T-helper 17 cell (primary cell): ENCODE measurements at regions not wholly inside any gene's neighbourhood (a gene's known extent, or its start where the extent isn't known, plus 50 kb on each side); places are given as distances from the start of the nearest gene placed in this dataset.

Source experiments
- ATAC-seq: fragments of 150-1000 bp; cut with Tn5 transposase; 2 replicates; pipeline ENCODE4 v1.10.0; 2021; ENCODE audit warnings: mild to moderate bottlenecking, moderate library complexity
- DNase-seq, 3 donors: peaks; one replicate each; pipeline versions ENCODE4 v3.0.0 to v3.0.0-alpha.2; 2020 to 2021
- H3K9me3 ChIP-seq: one replicate; pipeline ENCODE4 v1.7.0; 2013; ENCODE audit warnings: low read length, mild to moderate bottlenecking; ENCODE audit not compliant: control insufficient read depth, poor library complexity, severe bottlenecking
- H3K27ac Mint-ChIP-seq: one replicate; pipeline ENCODE4 v1.8.0; 2022; ENCODE audit warnings: mild to moderate bottlenecking, moderate library complexity, mixed read lengths
- H3K27me3 Mint-ChIP-seq: one replicate; pipeline ENCODE4 v1.8.0; 2022; ENCODE audit warnings: mixed read lengths
- H3K36me3 Mint-ChIP-seq: one replicate; pipeline ENCODE4 v1.8.0; 2022; ENCODE audit warnings: low read depth, mixed read lengths
- H3K4me1 Mint-ChIP-seq: one replicate; pipeline ENCODE4 v1.8.0; 2022; ENCODE audit warnings: mild to moderate bottlenecking, mixed read lengths
- H3K4me3 Mint-ChIP-seq: one replicate; pipeline ENCODE4 v1.8.0; 2022; ENCODE audit warnings: mild to moderate bottlenecking, moderate library complexity, mixed read lengths

DNA sequence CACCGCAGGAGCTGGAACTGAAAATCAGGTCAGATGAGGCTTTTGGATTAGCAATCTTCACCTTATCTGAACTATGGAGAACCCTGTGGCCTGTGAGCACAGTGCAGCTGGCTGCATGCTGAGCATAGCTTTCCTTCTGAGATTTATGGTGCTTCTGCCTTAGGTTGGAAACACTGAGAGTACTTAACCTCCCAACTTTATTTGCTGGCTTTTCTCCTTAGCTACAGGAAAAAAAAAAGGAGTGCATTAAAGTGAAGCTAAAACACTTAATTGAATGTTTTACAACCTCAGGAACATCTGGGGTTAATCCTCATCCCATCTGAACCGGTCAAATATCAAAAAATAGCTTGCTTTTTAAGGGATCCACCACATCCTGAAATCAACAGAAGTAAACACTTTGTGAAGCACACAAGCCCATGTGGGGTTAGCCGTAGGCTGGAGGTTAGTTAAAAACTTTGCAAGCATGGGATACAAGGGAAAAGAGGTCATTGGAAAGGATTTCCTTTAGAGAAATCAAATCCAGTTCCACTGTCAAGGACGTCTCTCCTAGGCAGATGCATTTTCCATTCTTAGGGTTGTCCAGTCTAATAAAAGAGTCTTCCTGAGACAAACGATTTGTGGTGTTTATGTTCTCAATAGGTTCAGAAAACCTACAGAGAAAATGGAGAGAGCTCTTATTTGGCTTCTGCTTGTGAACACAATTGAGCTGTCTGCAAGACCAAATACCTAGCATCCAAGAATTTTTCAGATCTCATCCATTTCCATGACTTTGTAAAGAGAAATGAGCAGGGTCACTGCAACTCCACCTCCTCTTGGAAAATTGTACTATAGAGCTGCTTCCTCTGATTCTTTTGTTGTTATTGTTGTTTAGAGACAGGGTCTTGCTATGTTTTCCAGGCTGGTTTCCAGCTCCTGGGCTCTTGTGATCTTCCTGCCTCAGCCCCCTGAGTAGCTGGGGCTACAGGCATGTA, 470.4 kb upstream of the IGFBP3 start:
- no peak overlapping the region for H3K4me3 Mint-ChIP-seq
- H3K4me1 Mint-ChIP-seq: no peaks in the 10 kb centered on the region

DNA sequence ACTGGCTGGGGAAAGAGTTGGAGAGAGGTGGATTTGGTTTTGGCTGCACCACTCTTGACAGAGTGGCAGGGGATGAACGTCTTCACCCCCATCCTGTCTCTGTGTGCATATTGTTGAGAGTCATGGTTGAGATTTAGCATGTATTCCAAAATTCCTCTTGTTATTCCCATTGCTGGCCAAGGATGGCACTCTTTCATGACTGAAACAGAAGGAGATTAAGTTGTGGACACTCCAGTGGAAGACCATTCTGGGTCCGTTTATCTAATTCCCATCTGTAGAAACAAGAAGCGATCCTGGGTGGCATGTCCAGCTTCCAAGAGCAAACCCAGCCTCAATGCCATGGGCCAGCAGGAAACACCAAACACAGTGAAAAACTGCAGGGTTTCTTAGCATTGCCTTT, 469.0 kb upstream of the IGFBP3 start:
- H3K36me3 Mint-ChIP-seq: no peaks in the 10 kb centered on the region
- ATAC-seq (no peak), DNase-seq (no peak)
- H3K27ac Mint-ChIP-seq: no peak overlapping the region
- no peaks in the 10 kb centered on the region for H3K27me3 Mint-ChIP-seq
- H3K4me3 Mint-ChIP-seq: no peak overlapping the region
- H3K4me1 Mint-ChIP-seq: no peaks in the 10 kb centered on the region
- no peaks in the 10 kb centered on the region for H3K9me3 ChIP-seq

More for the DNA sequence above, 470.4 kb upstream of the IGFBP3 start:
- no peaks in the 10 kb centered on the region for H3K27me3 Mint-ChIP-seq
- DNase-seq (no peak), ATAC-seq (no peak)
- no peaks in the 10 kb centered on the region for H3K9me3 ChIP-seq
- H3K36me3 Mint-ChIP-seq: no peaks in the 10 kb centered on the region
- no peak overlapping the region for H3K27ac Mint-ChIP-seq

DNA sequence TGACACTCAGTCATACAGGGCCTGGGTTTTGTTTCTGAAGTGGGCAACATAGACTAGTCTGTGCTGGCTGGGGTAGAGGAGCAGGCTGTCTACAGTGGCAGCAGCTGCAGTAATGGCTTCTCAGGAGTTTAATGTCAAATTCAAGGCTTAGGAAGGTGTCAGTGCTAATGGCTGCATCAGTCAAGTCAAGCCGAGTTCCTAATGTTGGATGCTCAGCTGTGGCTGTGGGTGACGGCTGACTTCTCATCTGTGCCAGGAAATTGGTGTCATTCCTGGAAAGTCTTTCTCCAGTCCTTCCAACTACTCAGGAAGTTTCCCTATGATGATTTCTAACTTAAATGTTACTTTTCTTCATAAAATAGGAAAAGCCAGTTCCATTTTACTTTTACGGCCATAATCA, 468.1 kb upstream of the IGFBP3 start:
- ATAC-seq (no peak), DNase-seq (no peak)
- Mint-ChIP-seq H3K4me1 (no peaks in the 10 kb centered on the region), H3K4me3 (no peak overlapping the region), H3K36me3 (no peaks in the 10 kb centered on the region), H3K27ac (no peak overlapping the region), H3K27me3 (no peaks in the 10 kb centered on the region)
- H3K9me3 ChIP-seq: no peaks in the 10 kb centered on the region

DNA sequence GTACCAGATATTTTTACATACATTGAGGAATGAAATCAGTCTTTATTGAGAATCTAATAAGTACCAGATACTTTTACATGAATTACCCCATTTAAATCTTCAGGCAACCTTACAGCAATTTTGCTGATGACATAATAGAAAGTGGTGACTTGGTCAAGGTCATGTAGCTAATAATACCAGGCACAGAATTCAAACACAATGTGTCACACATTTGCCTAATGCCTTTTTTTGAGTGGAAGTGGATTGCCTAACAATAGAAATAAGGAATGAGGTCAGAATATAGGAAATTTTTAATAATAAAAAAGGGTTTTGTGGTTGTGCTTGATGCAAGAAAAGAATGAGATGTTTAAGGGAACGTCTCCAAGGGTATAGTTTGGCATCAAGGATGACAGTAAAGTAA, 466.6 kb upstream of the IGFBP3 start:
- no peak for DNase-seq
- H3K9me3 ChIP-seq: no peaks in the 10 kb centered on the region
- Mint-ChIP-seq H3K36me3 (no peaks in the 10 kb centered on the region), H3K27me3 (no peaks in the 10 kb centered on the region), H3K27ac (no peak overlapping the region), H3K4me3 (no peak overlapping the region), H3K4me1 (no peaks in the 10 kb centered on the region)
- ATAC-seq: no peak

DNA sequence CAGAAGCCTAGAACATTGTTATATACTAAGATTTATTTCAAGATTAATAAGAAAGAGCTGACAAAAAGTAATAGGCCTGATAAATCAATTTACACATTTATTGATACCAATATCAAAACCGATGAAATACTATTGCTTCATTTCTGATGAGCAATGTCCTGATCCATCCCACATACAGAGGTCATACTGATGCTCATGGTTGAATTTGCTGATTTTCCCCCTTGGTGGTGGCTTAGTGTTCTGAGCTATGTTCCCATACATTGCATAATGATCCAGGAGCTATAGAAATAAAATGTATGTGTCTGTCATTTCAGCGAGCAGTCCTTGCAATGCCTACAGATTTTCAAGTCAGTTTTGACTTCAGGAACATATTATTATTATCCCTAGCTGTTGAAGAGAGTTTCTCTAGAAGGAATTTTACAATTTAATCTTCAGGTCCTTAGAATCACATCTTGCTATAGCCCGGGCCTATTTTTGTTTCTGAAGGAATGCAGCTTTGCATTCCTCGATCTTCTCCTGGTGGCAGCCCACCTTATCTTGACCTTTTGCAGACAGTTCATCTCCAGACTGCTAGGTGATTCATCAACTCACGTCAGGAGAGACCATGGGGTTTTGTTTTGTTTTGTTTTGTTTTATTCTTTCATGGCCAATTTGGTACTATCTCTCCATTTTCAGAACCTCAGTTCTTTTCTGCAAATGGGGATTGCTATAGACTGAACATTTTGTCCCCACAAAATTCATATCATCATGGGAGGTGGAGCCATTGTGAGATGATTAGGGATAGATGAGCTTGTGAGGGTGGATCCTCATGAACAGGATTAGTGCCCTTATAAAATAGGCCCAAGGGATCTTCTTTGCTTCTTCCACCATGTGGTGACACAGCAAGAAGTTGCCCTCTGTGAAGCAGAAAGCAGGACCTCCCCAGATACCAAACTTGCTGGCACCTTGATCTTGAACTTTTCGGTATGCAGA, 465.6 kb upstream of the IGFBP3 start:
- ATAC-seq (no peak), DNase-seq (no peak)
- no peaks in the 10 kb centered on the region for H3K27me3 Mint-ChIP-seq
- H3K4me1 Mint-ChIP-seq: no peaks in the 10 kb centered on the region
- H3K27ac Mint-ChIP-seq: no peak overlapping the region
- H3K4me3 Mint-ChIP-seq: no peak overlapping the region
- no peaks in the 10 kb centered on the region for H3K9me3 ChIP-seq
- H3K36me3 Mint-ChIP-seq: no peaks in the 10 kb centered on the region

DNA sequence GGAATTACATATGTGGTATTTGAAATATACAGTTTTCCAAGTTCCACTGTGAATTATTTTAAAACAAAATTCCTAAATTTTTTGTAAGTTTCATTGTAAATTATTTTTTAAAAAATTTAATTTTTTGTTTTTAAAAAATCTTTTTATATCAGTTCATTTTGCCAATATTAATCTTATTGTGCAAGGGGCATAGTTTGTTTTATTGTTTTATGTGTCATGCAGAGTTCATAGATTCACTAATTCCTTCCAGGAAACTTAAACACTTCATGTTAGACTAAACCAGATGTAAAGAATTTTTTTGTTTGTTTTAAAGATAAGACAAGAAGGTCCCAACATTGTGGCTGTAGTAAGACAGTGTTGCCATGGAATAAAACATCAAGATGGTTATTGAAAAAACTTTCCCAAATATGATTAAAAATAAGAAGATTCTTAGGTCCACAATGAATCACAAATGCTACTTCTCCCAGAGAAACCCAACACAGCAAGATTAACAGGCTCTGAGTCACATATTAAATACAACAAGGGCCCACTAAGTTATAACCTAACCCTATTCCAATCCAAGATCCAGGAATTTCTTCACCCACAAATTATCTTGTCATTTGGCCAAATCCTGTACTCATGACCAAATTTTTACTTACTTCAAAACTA, 464.7 kb upstream of the IGFBP3 start:
- Mint-ChIP-seq H3K27me3 (no peaks in the 10 kb centered on the region), H3K4me3 (no peak overlapping the region), H3K27ac (no peak overlapping the region), H3K36me3 (no peaks in the 10 kb centered on the region), H3K4me1 (no peaks in the 10 kb centered on the region)
- DNase-seq (no peak), ATAC-seq (no peak)
- H3K9me3 ChIP-seq: no peaks in the 10 kb centered on the region

DNA sequence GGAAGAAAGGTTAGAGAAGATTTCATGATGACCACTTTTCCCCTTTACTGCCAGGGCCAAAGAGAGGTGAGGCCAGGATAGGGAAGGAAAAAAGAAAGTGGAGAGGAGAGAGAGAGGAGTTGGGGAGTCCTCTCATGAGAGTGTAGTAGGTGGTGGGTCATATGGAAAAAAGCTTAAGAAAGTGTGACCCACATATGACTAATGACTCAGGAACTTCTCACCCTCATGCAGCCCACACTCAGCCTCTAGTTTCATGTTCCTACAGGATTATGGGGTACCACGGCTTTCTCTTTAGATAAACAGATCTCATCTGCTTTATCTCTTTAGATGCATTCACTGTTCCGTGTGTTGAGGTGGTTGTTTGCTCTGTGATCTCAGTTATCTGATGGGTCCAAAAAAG, 462.5 kb upstream of the IGFBP3 start:
- no peaks in the 10 kb centered on the region for H3K4me1 Mint-ChIP-seq
- DNase-seq: no peak
- no peaks in the 10 kb centered on the region for H3K9me3 ChIP-seq
- H3K27ac Mint-ChIP-seq: no peak overlapping the region
- H3K27me3 Mint-ChIP-seq: no peaks in the 10 kb centered on the region
- no peak for ATAC-seq
- H3K36me3 Mint-ChIP-seq: no peaks in the 10 kb centered on the region
- H3K4me3 Mint-ChIP-seq: no peak overlapping the region

DNA sequence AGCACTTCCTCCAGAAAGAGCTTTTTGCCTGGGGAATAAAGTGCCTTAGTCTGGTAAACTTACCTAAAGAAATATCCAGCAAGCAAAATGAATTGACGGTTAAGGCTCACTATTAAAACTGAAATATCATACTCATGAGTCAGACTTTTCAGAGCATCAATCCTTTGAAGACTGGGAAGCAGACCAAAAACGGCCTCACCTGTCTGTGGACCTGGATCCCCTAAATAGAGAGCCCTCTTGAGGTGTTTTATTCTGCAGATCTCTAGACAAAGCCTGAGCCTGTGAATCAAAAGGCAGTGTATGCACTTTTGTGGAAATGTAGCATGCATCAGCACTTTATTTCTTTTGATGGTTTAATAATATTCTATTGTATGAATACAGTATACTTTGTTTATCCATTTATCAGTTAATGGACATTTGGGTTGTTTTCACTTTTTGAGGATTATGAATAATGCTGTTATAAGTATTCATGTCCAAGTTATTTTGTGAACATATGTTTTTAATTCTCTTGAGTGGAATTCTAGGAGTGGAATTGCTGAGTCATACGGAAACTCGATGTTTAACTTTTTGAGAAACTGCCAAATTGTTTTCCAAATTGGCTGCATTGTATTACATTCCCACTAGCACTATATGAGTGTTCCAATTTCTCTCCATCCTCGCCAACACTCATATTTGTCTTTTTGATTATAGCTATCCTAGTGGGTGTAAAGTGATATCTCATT, 449.0 kb upstream of the IGFBP3 start:
- no peaks in the 10 kb centered on the region for H3K27me3 Mint-ChIP-seq
- no peaks in the 10 kb centered on the region for H3K36me3 Mint-ChIP-seq
- no peak overlapping the region for H3K4me3 Mint-ChIP-seq

DNA sequence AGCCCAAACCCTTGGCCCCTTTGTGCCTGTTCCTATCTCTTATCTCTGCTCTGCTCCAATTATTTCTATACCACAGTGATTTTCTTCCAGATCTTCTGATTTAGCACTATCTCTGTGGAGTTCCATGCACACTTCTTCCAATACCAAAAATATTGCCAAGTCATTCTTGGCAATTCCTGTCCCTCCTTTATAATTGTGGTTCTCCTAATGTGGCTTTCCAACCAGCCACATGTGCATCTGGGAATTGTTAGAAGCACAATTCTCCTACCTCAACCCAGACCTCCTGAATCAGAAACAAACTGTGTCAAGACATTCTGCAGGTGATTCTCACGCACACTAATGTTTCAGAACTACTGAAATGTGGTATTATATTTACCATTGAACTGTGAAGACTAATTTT, 447.8 kb upstream of the IGFBP3 start:
- ATAC-seq: no peak
- no peaks in the 10 kb centered on the region for H3K9me3 ChIP-seq

More for the DNA sequence above, 449.0 kb upstream of the IGFBP3 start:
- no peaks in the 10 kb centered on the region for H3K9me3 ChIP-seq
- ATAC-seq (no peak), DNase-seq (no peak)
- Mint-ChIP-seq H3K27ac (no peak overlapping the region), H3K4me1 (no peaks in the 10 kb centered on the region)

DNA sequence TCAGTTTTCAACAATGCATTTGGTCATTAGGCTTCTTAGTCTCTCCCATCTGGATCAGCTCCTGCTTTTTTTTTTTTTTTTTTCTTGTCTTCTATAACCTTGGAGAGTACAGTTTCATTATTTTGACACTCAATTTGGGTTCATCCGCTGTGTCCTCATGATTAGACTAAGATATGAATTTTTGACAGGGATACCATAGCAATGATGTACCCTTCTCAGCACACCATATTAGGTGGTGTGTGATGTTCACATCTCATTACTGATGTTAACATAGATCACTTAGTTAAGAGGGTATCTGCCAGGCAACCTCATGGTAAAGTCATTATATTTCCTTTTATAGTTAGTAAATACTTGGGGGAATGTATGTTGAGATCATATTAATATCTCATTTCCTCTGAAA, 445.5 kb upstream of the IGFBP3 start:
- H3K36me3 Mint-ChIP-seq: no peaks in the 10 kb centered on the region
- DNase-seq: no peak
- H3K4me3 Mint-ChIP-seq: no peak overlapping the region
- no peaks in the 10 kb centered on the region for H3K4me1 Mint-ChIP-seq
- no peak for ATAC-seq
- no peaks in the 10 kb centered on the region for H3K27me3 Mint-ChIP-seq
- no peaks in the 10 kb centered on the region for H3K9me3 ChIP-seq
- no peak overlapping the region for H3K27ac Mint-ChIP-seq

More for the DNA sequence above, 447.8 kb upstream of the IGFBP3 start:
- no peak overlapping the region for H3K27ac Mint-ChIP-seq
- no peaks in the 10 kb centered on the region for H3K36me3 Mint-ChIP-seq
- no peak for DNase-seq
- H3K27me3 Mint-ChIP-seq: no peaks in the 10 kb centered on the region
- H3K4me3 Mint-ChIP-seq: no peak overlapping the region
- H3K4me1 Mint-ChIP-seq: no peaks in the 10 kb centered on the region

DNA sequence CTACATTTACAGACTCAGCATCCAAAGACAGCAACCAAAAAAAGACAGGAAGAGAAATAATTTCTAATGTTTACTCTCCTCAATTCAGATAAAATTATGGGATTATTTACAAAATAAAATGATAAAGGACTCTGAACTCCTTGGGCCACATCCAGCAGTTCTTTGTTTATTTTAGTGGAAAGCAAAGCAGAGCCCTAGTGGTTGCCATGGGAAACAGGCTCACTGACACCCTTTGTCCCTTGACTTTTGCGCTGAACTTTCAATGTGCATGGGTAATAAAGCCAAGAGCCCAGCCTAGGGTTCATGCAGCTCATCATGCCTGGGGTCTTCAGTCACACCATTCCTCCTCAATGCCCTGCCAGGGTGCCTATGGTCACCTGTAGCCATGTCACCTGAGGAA, 442.6 kb upstream of the IGFBP3 start:
- no peak for DNase-seq
- Mint-ChIP-seq H3K27ac (no peak overlapping the region), H3K4me1 (no peaks in the 10 kb centered on the region), H3K27me3 (no peaks in the 10 kb centered on the region), H3K36me3 (no peaks in the 10 kb centered on the region), H3K4me3 (no peak overlapping the region)
- ATAC-seq: no peak
- H3K9me3 ChIP-seq: no peaks in the 10 kb centered on the region

DNA sequence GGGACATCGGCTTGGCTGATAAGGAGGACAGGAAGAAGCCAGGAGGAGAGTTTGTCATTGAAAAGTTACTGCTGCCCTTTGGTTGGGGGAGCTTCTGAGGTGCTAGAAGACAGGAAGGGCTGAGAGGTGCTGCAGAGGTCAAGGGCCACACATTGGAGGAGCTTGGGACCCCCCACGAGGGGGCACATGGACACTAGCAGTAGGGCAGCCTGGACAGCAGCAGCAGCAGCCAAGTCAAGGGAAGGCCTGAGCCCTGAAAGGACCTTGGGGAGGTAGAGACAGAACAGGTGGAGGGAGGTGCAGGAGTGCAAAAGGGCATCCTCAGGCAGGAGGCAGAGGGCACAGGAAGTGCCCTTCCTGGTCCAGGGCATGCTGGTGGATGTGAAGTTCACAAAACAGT, 439.7 kb upstream of the IGFBP3 start:
- Mint-ChIP-seq H3K27me3 (no peaks in the 10 kb centered on the region), H3K4me1 (no peaks in the 10 kb centered on the region), H3K27ac (no peak overlapping the region), H3K36me3 (no peaks in the 10 kb centered on the region), H3K4me3 (no peak overlapping the region)
- H3K9me3 ChIP-seq: no peaks in the 10 kb centered on the region
- ATAC-seq: no peak
- DNase-seq: no peak
